Fibroblast of lung (primary cell): ENCODE measurements at regions not wholly inside any gene's neighbourhood (a gene's known extent, or its start where the extent isn't known, plus 50 kb on each side); places are given as distances from the start of the nearest gene placed in this dataset.

ENCODE experiments used
- CTCF ChIP-seq, 2 donors: IDR thresholded peaks in 1 of 2; conservative IDR thresholded peaks in 1 of 2; 1 replicate in 1 of 2; 2 replicates in 1 of 2; pipeline ENCODE4 v1.5.1; 2011 to 2012; ENCODE audit warnings: low read length in 2 of 2, control low read depth in 1 of 2, inconsistent platforms in 1 of 2, low read depth in 1 of 2, mild to moderate bottlenecking in 1 of 2
- EZH2 ChIP-seq: IDR thresholded peaks from 2 replicates; pipeline ENCODE4 v1.5.1; 2012; ENCODE audit warnings: low read length, control low read depth, mild to moderate bottlenecking; ENCODE audit errors: missing control alignments

- TF ChIP-seq CTCF (conservative IDR thresholded peaks at IDR 0.05 in 1 of 2, IDR thresholded peaks at IDR 0.05 in 1 of 2; ENCODE audit: low read depth in 1 of 2, low read length in 2 of 2) = no peak
- TF ChIP-seq EZH2 = no peak
Measured at GRCh38 chr21:38916214-38916964, 110.7 kb downstream of the ETS2 start.
